CD1c-positive myeloid dendritic cell (primary cell): ENCODE measurements at regions not wholly inside any gene's neighbourhood (a gene's known extent, or its start where the extent isn't known, plus 50 kb on each side); places are given as distances from the start of the nearest gene placed in this dataset.
"Not testable (repeated sequence)": the region's sequence is repeated elsewhere in the genome, so short reads cannot be mapped to it uniquely, and the experiment has no call there.

Experiments used
- DNase-seq: peaks from one replicate; pipeline ENCODE4 v3.0.0-alpha.2; 2016; ENCODE audit errors: extremely low spot score

DNA sequence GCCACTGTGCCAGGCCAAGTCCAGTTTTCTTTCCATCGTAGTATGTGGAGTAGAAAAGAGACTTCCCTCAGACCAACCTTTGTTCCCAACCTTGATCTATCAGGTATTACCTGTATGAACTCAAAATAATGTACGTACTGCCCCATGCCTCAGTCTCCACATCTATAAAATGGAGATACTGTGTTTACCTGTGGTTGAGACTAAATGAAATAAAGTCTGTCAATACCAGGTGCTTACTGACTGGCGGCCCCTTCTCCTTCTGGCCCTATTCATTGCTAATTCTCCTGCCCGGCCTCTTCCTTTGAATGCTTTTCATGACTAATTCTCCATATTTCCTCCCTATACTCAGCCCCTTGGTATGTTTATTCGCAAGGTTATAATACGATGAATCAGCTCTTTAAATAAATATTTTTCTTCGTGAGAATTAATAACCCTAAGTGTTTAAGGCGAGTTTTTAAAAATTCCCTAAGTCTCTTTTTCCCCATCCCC lies 89.6 kb upstream of the BASP1 start:
- no peak for DNase-seq

DNA sequence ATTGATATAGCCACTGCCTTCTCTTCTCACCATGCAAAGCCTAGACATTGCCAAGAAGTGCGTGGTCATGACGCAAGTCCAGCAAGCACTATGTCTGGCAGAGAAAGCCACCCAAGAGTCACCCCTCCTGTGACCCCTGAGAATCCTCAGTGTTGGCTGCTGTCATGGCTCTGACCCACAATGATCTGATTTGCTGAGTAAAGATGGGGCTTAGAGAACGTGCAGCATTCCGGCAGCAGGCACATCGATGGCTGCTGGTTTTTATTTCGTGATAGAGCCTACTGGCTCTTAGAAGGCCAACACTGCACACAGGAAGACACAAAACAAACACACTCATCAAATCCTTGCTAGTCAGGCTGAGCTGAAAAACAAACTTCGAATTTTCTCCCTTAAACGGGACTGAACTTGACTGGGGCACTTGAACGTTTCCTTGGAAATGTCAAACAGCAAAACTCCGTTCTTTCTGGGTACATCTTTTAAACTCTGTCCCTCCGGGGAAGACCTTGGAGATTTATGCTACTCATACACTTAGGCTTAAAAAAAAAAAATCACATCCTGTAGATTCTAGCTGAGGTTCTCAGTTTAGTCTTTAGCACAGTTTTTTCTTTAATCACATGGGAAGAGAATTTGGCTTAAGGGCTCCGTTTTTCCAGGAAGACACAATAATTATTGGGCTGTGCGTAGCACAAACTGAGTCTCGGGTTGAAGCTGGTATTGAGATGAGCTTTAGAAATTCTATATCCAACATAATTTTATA lies 88.2 kb upstream of the BASP1 start:
- no peak for DNase-seq

DNA sequence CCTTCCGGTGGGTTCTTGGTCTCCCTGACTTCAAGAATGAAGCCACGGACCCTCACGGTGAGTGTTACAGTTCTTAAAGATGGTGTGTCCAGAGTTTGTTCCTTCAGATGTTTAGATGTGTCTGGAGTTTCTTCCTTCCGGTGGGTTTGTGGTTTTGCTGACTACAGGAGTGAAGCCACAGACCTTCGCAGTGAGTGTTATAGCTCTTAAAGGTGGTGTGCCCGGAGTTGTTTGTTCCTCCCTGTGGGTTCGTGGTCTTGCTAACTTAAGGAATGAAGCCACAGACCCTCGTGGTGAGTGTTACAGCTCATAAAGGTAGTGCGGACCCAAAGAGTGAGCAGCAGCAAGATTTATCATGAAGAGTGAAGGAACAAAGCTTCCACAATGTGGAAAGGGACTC lies 87.1 kb upstream of the BASP1 start:
- DNase-seq: not testable (repeated sequence)

- DNase-seq: peak; percentile 52
Observed at GRCh38 chr5:17132444-17133083, 84.9 kb upstream of the BASP1 start.

GRCh38 chr5:17135050-17135449 lies 82.4 kb upstream of the BASP1 start:
- no peak for DNase-seq

DNA sequence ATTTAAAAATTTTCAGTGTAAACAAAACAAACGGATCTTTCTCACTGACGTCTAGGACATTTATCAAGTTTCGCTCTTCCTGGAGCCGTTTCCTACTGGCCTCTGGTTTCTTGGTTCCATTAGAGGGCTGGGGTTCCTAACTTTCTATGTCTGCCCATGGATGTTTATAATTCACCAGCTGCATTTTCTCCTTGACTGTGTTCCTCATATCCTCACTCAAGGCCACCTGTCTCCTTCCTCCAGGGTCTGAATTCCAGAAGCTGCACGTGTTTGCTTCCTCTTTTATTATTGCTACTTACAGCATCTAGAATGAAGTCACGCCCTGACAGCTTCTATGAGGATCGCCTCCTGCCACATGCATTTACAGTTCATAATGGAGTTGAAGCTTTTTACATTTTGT lies 74.1 kb upstream of the BASP1 start:
- no peak for DNase-seq

DNA sequence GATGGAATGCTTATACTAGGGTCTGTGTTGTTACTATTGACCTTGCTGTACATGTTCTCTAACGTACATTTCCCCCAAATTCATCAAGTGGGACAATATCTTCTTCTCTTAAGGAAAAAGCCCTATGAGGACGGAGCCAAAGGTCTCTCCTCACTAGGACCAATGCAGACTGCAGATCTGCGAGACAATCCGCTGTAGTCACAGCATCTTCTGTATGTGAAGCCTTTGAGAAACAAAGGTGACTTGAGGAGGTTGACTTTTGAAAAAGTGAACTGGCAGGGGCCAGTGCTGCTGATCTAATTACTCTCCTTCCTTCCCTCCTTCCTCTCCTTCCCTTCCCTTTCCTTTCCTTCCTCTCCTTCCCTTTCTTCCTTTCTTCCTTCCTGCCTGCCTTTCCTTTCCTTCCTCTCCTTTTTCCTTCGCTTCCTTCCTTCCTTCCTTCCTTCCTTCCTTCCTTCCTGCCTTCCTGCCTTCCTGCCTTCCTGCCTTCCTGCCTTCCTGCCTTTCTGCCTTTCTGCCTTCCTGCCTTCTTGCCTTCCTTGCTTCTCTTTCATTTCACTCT lies 71.1 kb upstream of the BASP1 start:
- DNase-seq: no peak

- DNase-seq: no peak
Observed at GRCh38 chr5:17147170-17147569, 70.3 kb upstream of the BASP1 start.

DNA sequence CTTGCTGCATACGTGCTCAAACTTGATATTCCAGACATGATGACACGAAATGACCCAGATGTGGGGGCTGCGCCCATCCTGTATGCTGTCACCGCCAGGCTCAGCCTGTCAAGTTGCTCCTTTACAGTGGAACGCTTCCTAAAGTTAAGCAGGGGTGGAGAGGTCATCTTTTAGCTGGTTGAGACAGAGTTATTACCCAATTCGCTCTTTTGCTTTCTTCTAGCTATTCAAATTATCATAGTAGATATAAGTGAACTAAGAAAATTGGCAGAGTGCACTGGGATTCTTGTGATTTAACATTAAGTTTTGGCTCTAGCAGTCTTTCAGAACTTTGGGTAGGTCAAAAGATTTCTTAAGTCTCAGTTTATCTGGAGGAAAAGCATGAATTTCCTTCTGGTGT lies 69.8 kb upstream of the BASP1 start:
- no peak for DNase-seq

DNA sequence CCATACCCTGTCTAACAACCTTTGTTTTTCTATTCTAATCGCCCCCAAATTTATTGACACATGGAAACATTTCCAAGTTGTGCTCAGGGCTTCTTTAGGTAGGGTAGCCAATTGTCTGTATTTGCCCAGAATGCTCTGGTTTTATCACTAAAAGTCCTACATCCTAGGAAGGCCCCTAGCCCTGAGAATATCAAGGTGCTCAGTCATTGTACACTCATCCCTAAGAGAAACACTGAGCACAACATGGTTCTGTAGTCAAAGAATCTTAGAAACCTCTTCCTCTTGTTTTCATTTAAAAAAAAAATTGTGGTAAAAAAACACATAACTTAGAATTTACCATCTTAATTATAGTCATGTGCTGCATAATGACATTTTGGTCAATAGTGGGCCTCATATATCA lies 69.0 kb upstream of the BASP1 start:
- DNase-seq: no peak

DNA sequence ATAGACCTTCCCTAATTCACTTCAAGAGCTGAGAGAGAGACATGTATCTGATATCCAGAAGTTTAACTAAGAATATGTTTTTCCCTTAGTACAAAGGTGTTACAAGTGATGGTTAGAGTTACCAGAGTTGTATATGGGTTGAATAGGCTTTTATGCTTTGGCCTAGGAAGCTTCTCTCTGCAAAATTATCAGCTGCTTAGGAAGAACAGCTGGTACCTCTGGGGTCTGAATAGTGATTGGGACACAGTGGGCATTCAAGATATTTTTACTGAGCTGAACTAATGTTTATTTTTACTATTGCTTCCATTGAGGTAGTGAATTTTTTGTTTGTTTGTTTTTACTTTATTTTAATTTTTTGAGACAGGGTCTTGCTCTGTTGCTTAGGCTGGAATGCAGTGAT lies 67.6 kb upstream of the BASP1 start:
- no peak for DNase-seq

DNA sequence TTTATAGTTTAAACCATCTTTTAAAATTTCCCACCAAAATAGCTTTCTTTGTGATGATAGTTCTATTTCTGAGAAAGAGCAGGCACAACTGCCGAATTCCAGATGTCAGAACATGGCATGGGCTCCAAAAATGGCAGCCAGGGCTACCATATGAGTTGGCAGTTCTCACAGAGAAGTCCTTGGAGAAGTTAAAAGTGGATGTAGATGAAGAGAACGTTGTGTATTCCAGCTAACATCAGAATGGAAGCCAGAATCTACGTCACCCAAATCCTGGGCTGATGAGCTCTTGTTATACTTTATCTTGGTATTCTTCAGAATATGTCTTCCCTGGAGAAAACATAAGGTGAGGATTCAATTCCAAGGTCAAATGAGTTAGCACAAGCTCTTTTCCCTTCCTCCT lies 66.9 kb upstream of the BASP1 start:
- DNase-seq: no peak

GRCh38 chr5:17151686-17152085 lies 65.7 kb upstream of the BASP1 start:
- DNase-seq: no peak

DNA sequence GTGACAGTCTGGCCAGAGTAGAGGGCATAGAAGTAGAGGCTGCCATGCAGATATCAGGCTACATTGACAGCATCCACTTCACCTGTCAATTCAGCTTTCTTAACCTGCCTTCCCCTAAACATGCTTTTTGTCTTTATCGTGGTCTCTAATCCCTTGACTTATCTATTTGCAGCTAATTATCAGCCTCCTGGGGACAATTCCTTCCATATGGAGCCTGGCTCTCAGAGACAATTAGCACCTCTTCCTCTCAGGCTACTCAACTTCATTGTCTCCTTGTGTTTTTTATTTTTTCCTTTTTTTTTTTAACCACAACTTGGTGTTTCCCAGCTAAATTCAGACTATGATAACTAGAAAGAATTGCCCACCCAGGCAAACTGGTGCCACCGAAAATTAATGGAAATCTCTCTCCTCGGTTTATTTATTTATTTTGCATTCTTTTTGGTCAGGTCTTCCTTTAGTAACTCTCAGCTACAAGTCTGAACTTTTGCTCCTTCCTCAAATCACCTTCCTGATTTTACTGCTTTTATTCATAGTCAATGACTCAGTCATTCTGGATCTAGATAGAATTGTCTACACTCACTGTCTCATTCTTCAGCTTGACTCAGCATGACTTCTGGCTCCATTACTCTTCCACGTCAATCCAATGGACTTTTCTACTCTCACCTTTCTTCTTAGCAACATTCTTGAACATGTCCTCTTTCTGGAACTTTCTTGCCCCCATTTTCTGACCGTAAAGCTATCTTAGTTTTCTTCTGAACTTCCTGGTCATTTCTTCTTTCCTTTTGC lies 63.0 kb upstream of the BASP1 start:
- DNase-seq: no peak

DNA sequence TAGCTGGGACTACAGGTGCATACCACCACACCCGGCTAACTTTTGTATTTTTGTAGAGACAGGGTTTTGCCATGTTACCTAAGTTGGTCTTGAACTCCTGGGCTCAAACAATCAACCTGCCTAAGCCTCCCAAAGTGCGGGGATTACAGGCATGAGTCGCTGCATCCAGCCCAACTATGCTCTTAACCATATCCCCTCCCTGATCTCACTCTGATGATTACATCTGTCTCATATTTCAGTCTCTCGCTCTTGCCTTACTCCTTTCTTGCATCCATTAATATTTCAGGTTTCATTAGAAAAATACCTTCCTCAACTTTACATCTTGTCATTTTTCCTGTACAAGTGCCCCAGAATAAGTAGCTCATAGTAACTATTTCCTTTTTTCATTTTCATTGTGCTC lies 61.0 kb upstream of the BASP1 start:
- no peak for DNase-seq

GRCh38 chr5:17157294-17157693 lies 60.1 kb upstream of the BASP1 start:
- no peak for DNase-seq

DNA sequence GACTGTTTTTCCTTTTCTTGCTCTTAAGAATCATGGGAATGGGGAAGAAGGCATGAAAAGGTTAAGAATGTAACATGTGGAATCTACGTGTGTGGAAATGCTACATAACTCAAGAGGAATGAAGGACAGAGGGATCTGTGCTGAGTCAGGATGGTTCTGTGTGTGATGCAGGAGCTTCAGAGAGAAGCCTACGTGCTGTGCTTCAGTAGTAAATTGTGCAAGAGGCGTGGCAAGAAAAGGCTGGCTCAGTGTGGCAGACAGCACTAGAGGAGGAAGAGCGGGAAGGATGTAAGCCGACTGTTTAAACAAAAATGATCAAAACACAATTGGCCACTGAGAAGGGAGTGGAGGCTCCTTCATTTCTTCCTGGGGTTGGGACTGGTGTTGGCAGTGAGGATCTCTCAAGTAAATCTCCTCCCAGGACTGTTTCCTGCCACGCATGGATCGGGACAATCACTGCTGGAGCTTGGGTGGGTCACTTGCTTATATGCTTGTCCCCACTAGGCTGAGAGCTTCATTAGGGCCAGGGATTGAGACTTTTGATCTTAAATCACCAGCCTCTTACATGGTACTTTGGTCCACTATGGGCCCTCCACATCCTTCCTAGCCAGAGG lies 59.4 kb upstream of the BASP1 start:
- no peak for DNase-seq

DNA sequence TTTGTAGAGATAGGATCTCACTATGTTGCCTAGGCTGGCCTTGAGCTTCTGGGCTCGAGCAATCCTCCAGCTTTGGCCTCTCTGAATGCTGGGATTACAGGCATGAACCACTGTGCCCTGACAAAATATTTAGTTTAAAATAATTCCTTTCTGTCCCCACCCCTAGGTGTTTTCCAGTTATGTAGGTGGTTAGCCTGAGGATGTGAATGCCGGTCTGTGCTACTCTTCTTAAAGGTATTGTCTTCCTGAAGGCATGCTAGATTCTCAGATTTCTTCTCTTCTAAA lies 56.7 kb upstream of the BASP1 start:
- no peak for DNase-seq

DNA sequence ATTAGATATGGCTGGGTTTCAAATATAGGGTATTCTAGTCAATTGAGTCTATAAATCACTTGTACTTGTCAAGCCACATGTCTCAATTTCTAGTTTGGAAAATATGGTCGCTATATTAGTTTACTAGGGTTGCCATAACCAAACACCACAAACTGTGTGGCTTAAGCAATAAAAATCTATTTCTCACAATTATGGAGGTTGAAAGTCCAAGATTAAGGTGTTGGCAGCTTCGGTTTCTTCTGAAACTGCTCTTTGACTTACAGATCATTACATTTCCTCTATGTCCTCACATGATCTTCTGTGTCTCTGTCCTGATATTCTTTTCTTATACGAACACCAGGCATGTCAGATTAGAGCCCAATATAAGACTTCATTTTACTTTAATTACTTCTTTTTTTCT lies 55.8 kb upstream of the BASP1 start:
- no peak for DNase-seq

- no peak for DNase-seq
Observed at GRCh38 chr5:17163221-17163620, 54.2 kb upstream of the BASP1 start.

DNA sequence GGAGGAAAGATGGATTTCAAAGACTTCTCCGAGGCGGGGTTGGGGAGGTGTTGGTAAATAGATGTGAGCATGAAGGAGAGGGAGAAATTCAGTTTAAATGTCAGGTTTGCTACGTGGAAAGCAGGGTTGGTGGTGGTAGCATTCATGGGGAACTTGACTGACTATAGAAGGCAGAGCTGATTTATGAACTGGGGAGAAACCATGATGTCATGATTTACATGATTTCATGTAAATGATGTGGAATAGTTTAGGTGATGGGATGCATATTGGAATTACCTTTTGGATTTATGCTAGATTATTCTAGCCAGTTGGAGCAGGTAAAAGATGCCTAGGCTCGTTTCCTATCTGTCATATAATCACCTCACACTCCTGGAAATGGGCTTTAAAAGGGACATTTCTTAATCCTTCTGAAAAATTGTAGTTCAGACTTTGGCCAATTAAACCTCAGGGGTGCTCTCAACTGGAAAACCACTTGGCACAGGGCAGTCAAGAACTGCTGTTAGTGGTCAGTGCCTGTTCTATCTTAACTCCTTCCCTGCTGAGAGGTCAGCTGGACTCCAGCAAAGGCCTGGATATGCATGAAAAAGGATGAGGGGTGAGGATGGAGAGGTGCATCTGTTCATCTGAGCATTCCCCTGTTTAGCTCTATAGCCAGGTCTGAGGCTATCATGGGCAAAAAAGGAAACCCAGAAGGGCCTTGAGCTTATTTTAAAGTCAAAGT lies 50.1 kb upstream of the BASP1 start:
- no peak for DNase-seq
